Activated CD4-positive, alpha-beta T cell treated with anti-CD3 and anti-CD28 coated beads, Interleukin-2, amount 50 U/mL, for 48 hours (primary cell): ENCODE measurements at regions not wholly inside any gene's neighbourhood (a gene's known extent, or its start where the extent isn't known, plus 50 kb on each side); places are given as distances from the start of the nearest gene placed in this dataset.

Experiments
- DNase-seq, 2 experiments: peaks; one replicate each; pipeline ENCODE4 v3.0.0-alpha.2; 2020

- no peak for DNase-seq
Measured at GRCh38 chr13:62631619-62632018, 1216.0 kb upstream of the PCDH20 start.

- DNase-seq: no peak
Measured at GRCh38 chr13:62631124-62631523, 1215.5 kb upstream of the PCDH20 start.

- DNase-seq: no peak
Measured at GRCh38 chr13:62629618-62630017, 1214.0 kb upstream of the PCDH20 start.

- no peak for DNase-seq
Measured at GRCh38 chr13:62627226-62627625, 1211.6 kb upstream of the PCDH20 start.

GRCh38 chr13:62626771-62627170, 1211.1 kb upstream of the PCDH20 start:
- DNase-seq: no peak

- no peak for DNase-seq
Measured at GRCh38 chr13:62625214-62625881, 1209.7 kb upstream of the PCDH20 start.

GRCh38 chr13:62613819-62614218, 1198.2 kb upstream of the PCDH20 start:
- DNase-seq: no peak

- no peak for DNase-seq
Measured at GRCh38 chr13:62611343-62611742, 1195.7 kb upstream of the PCDH20 start.

GRCh38 chr13:62598708-62599107, 1183.1 kb upstream of the PCDH20 start:
- no peak for DNase-seq

GRCh38 chr13:62595976-62596375, 1180.3 kb upstream of the PCDH20 start:
- DNase-seq: no peak

- no peak for DNase-seq
Measured at GRCh38 chr13:62593804-62594203, 1178.2 kb upstream of the PCDH20 start.

GRCh38 chr13:62583466-62583865, 1167.8 kb upstream of the PCDH20 start:
- no peak for DNase-seq

- DNase-seq: no peak
Measured at GRCh38 chr13:62578402-62578801, 1162.8 kb upstream of the PCDH20 start.

GRCh38 chr13:62564770-62565169, 1149.1 kb upstream of the PCDH20 start:
- no peak for DNase-seq

GRCh38 chr13:62563251-62563650, 1147.6 kb upstream of the PCDH20 start:
- no peak for DNase-seq

GRCh38 chr13:62556978-62557377, 1141.3 kb upstream of the PCDH20 start:
- DNase-seq: no peak

GRCh38 chr13:62551588-62551987, 1135.9 kb upstream of the PCDH20 start:
- no peak for DNase-seq

- DNase-seq: no peak
Measured at GRCh38 chr13:62544928-62545327, 1129.3 kb upstream of the PCDH20 start.

GRCh38 chr13:62537593-62537992, 1121.9 kb upstream of the PCDH20 start:
- no peak for DNase-seq

GRCh38 chr13:62525652-62526051, 1110.0 kb upstream of the PCDH20 start:
- DNase-seq: no peak

GRCh38 chr13:62524498-62524897, 1108.8 kb upstream of the PCDH20 start:
- DNase-seq: no peak

GRCh38 chr13:62524061-62524460, 1108.4 kb upstream of the PCDH20 start:
- no peak for DNase-seq

- DNase-seq: peak; percentile 5 to 22
Measured at GRCh38 chr13:62512194-62513141, 1096.8 kb upstream of the PCDH20 start.
